ENCODE measurements at regions not wholly inside any gene's neighbourhood (a gene's known extent, or its start where the extent isn't known, plus 50 kb on each side); places are given as distances from the start of the nearest gene placed in this dataset.

GRCh38 chrX:44462850-44463249 is 79.8 kb downstream of the FUNDC1 start:
- no peak for TF ChIP-seq EZH2 (IDR thresholded peaks at IDR 0.05; ENCODE audit: low read depth)
- no peak for TF ChIP-seq CTCF (conservative IDR thresholded peaks at IDR 0.05)

Measured in PC-9 (cell line).